ENCODE measurements at regions not wholly inside any gene's neighbourhood (a gene's known extent, or its start where the extent isn't known, plus 50 kb on each side); places are given as distances from the start of the nearest gene placed in this dataset.

DNA sequence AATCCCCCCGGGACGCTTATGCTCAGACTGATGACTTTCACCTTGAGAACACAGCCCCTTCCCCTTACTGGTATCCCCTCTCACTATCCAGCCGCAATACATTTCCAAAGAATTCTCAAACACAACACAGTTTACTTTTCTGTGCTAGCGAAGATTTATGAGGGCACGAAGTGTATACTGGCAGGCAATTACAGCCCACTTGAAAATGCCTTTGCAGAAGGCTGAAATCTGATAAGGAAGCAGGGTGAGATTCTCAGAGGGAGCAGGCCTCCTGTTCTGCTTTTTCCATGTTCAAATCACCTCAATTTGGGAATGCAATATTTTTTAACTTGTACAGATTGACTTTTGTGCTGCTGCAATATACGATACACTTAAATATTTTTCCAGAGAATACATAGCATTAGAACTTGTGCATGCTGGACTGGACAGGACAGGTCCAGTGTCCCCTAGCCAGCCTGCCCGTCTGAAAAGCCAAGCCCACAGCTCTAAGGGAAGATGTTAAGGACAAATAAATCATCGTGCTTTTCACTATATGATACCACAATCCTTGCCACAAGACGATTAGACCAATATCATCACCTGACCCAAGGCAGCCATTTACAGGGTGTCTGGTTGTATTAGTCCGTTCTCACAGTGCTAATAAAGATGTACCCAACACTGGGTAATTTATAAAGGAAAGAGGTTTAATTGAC, 262.1 kb downstream of the EPHA4 start:
- no peaks in the 10 kb centered on the region for H3K79me1 ChIP-seq (ENCODE audit: low read depth, low read length)
- H3K18ac ChIP-seq (ENCODE audit: low read length), result no peak overlapping the region
- H2BK12ac ChIP-seq (ENCODE audit: low read length), result no peak overlapping the region
- H3K4me3 ChIP-seq (ENCODE audit: low read length in 2 of 2), result no peak overlapping the region
- H3K27me3 ChIP-seq (ENCODE audit: control insufficient read depth in 3 of 3, insufficient read depth in 3 of 3, low read depth in 1 of 3, low read length in 3 of 3), result no peaks in the 10 kb centered on the region
- no peak overlapping the region for H3K27ac ChIP-seq (replicated peaks; ENCODE audit: low read length)
- no peaks in the 10 kb centered on the region for H3K9me3 ChIP-seq (replicated peaks in 1 of 2; ENCODE audit: control insufficient read depth in 2 of 2, insufficient read depth in 1 of 2, low read depth in 1 of 2, low read length in 2 of 2)
- no peak overlapping the region for H3K9ac ChIP-seq (ENCODE audit: low read depth, low read length, poor library complexity)
- no peak overlapping the region for H2BK15ac ChIP-seq (ENCODE audit: low read length)
- H3K36me3 ChIP-seq (replicated peaks in 1 of 2; ENCODE audit: control insufficient read depth in 2 of 2, insufficient read depth in 2 of 2, low read length in 2 of 2), result no peaks in the 10 kb centered on the region
- no CpG with 5 or more reads among the region's 10 CpGs for WGBS, 2 donors (ENCODE audit: extremely low coverage in 2 of 2, insufficient read length in 2 of 2, insufficient replicate concordance in 1 of 2)
- no peak overlapping the region for H3K14ac ChIP-seq (ENCODE audit: low read length)
- H2AFZ ChIP-seq (ENCODE audit: low read length), result no peak overlapping the region
- H3K23ac ChIP-seq (ENCODE audit: low read depth, low read length, poor library complexity), result no peak overlapping the region
- DNase-seq (ENCODE audit: low spot score), result no peak
- H3K4me2 ChIP-seq (ENCODE audit: insufficient read depth, low read length, poor library complexity, severe bottlenecking), result no peak overlapping the region
- H2BK5ac ChIP-seq (ENCODE audit: low read length), result no peak overlapping the region
- H4K8ac ChIP-seq (ENCODE audit: low read depth, low read length), result no peak overlapping the region
- no peak overlapping the region for H2AK5ac ChIP-seq (ENCODE audit: low read depth, low read length)
- H3K4ac ChIP-seq (ENCODE audit: low read length), result no peak overlapping the region
- no peak overlapping the region for H2BK120ac ChIP-seq (ENCODE audit: low read depth, low read length)
- H4K91ac ChIP-seq (ENCODE audit: low read depth, low read length, poor library complexity), result no peak overlapping the region
- no peaks in the 10 kb centered on the region for H3K4me1 ChIP-seq (ENCODE audit: control insufficient read depth in 2 of 2, insufficient read depth in 1 of 2, low read depth in 1 of 2, low read length in 2 of 2)

GRCh38 chr2:221310730-221311129, 261.4 kb downstream of the EPHA4 start:
- no peak for DNase-seq (ENCODE audit: low spot score)
- WGBS, 2 donors (ENCODE audit: extremely low coverage in 2 of 2, insufficient read length in 2 of 2, insufficient replicate concordance in 1 of 2), result no CpG with 5 or more reads among the region's 1 CpG
- Histone ChIP-seq H3K4me3 (ENCODE audit: low read length in 2 of 2) (no peak overlapping the region), H2BK5ac (ENCODE audit: low read length) (no peak overlapping the region), H3K36me3 (replicated peaks in 1 of 2; ENCODE audit: control insufficient read depth in 2 of 2, insufficient read depth in 2 of 2, low read length in 2 of 2) (no peaks in the 10 kb centered on the region), H3K4me2 (ENCODE audit: insufficient read depth, low read length, poor library complexity, severe bottlenecking) (no peak overlapping the region), H3K14ac (ENCODE audit: low read length) (no peak overlapping the region), H2BK12ac (ENCODE audit: low read length) (no peak overlapping the region), H2AK5ac (ENCODE audit: low read depth, low read length) (no peak overlapping the region), H3K23ac (ENCODE audit: low read depth, low read length, poor library complexity) (no peak overlapping the region), H3K9ac (ENCODE audit: low read depth, low read length, poor library complexity) (no peak overlapping the region), H3K27ac (replicated peaks; ENCODE audit: low read length) (no peak overlapping the region), H4K8ac (ENCODE audit: low read depth, low read length) (no peak overlapping the region), H3K79me1 (ENCODE audit: low read depth, low read length) (no peaks in the 10 kb centered on the region), H2BK15ac (ENCODE audit: low read length) (no peak overlapping the region), H2BK120ac (ENCODE audit: low read depth, low read length) (no peak overlapping the region), H4K91ac (ENCODE audit: low read depth, low read length, poor library complexity) (no peak overlapping the region), H2AFZ (ENCODE audit: low read length) (no peak overlapping the region), H3K18ac (ENCODE audit: low read length) (no peak overlapping the region), H3K9me3 (replicated peaks in 1 of 2; ENCODE audit: control insufficient read depth in 2 of 2, insufficient read depth in 1 of 2, low read depth in 1 of 2, low read length in 2 of 2) (no peaks in the 10 kb centered on the region), H3K4me1 (ENCODE audit: control insufficient read depth in 2 of 2, insufficient read depth in 1 of 2, low read depth in 1 of 2, low read length in 2 of 2) (no peaks in the 10 kb centered on the region), H3K27me3 (ENCODE audit: control insufficient read depth in 3 of 3, insufficient read depth in 3 of 3, low read depth in 1 of 3, low read length in 3 of 3) (no peaks in the 10 kb centered on the region), H3K4ac (ENCODE audit: low read length) (no peak overlapping the region)

- Histone ChIP-seq H2BK15ac (ENCODE audit: low read length) (no peak overlapping the region), H2BK12ac (ENCODE audit: low read length) (no peak overlapping the region), H2AFZ (ENCODE audit: low read length) (no peak overlapping the region), H3K9me3 (replicated peaks in 1 of 2; ENCODE audit: control insufficient read depth in 2 of 2, insufficient read depth in 1 of 2, low read depth in 1 of 2, low read length in 2 of 2) (no peaks in the 10 kb centered on the region), H2BK5ac (ENCODE audit: low read length) (no peak overlapping the region), H3K4me3 (ENCODE audit: low read length in 2 of 2) (no peak overlapping the region), H2BK120ac (ENCODE audit: low read depth, low read length) (no peak overlapping the region), H3K27me3 (ENCODE audit: control insufficient read depth in 3 of 3, insufficient read depth in 3 of 3, low read depth in 1 of 3, low read length in 3 of 3) (no peaks in the 10 kb centered on the region), H3K4me2 (ENCODE audit: insufficient read depth, low read length, poor library complexity, severe bottlenecking) (no peak overlapping the region), H3K18ac (ENCODE audit: low read length) (no peak overlapping the region), H3K9ac (ENCODE audit: low read depth, low read length, poor library complexity) (no peak overlapping the region), H4K91ac (ENCODE audit: low read depth, low read length, poor library complexity) (no peak overlapping the region), H3K4me1 (ENCODE audit: control insufficient read depth in 2 of 2, insufficient read depth in 1 of 2, low read depth in 1 of 2, low read length in 2 of 2) (no peaks in the 10 kb centered on the region), H3K14ac (ENCODE audit: low read length) (no peak overlapping the region), H3K79me1 (ENCODE audit: low read depth, low read length) (no peaks in the 10 kb centered on the region), H4K8ac (ENCODE audit: low read depth, low read length) (no peak overlapping the region), H3K4ac (ENCODE audit: low read length) (no peak overlapping the region), H3K23ac (ENCODE audit: low read depth, low read length, poor library complexity) (no peak overlapping the region), H3K27ac (replicated peaks; ENCODE audit: low read length) (no peak overlapping the region), H3K36me3 (replicated peaks in 1 of 2; ENCODE audit: control insufficient read depth in 2 of 2, insufficient read depth in 2 of 2, low read length in 2 of 2) (no peaks in the 10 kb centered on the region), H2AK5ac (ENCODE audit: low read depth, low read length) (no peak overlapping the region)
- no peak for DNase-seq (ENCODE audit: low spot score)
Measured at GRCh38 chr2:221312634-221313033, 259.5 kb downstream of the EPHA4 start.

- Histone ChIP-seq H3K4me2 (ENCODE audit: insufficient read depth, low read length, poor library complexity, severe bottlenecking) (no peak overlapping the region), H3K4me1 (ENCODE audit: control insufficient read depth in 2 of 2, insufficient read depth in 1 of 2, low read depth in 1 of 2, low read length in 2 of 2) (no peaks in the 10 kb centered on the region), H3K23ac (ENCODE audit: low read depth, low read length, poor library complexity) (no peak overlapping the region), H4K8ac (ENCODE audit: low read depth, low read length) (no peak overlapping the region), H2BK5ac (ENCODE audit: low read length) (no peak overlapping the region), H3K4me3 (ENCODE audit: low read length in 2 of 2) (no peak overlapping the region), H2AK5ac (ENCODE audit: low read depth, low read length) (no peak overlapping the region), H2AFZ (ENCODE audit: low read length) (no peak overlapping the region), H3K14ac (ENCODE audit: low read length) (no peak overlapping the region), H2BK12ac (ENCODE audit: low read length) (no peak overlapping the region), H3K9ac (ENCODE audit: low read depth, low read length, poor library complexity) (no peak overlapping the region), H2BK120ac (ENCODE audit: low read depth, low read length) (no peak overlapping the region), H4K91ac (ENCODE audit: low read depth, low read length, poor library complexity) (no peak overlapping the region), H3K36me3 (replicated peaks in 1 of 2; ENCODE audit: control insufficient read depth in 2 of 2, insufficient read depth in 2 of 2, low read length in 2 of 2) (no peaks in the 10 kb centered on the region), H3K9me3 (replicated peaks in 1 of 2; ENCODE audit: control insufficient read depth in 2 of 2, insufficient read depth in 1 of 2, low read depth in 1 of 2, low read length in 2 of 2) (no peaks in the 10 kb centered on the region), H3K18ac (ENCODE audit: low read length) (no peak overlapping the region), H3K27ac (replicated peaks; ENCODE audit: low read length) (no peak overlapping the region), H2BK15ac (ENCODE audit: low read length) (no peak overlapping the region), H3K27me3 (ENCODE audit: control insufficient read depth in 3 of 3, insufficient read depth in 3 of 3, low read depth in 1 of 3, low read length in 3 of 3) (no peaks in the 10 kb centered on the region), H3K4ac (ENCODE audit: low read length) (no peak overlapping the region), H3K79me1 (ENCODE audit: low read depth, low read length) (no peaks in the 10 kb centered on the region)
- no CpG with 5 or more reads among the region's 2 CpGs for WGBS, 2 donors (ENCODE audit: extremely low coverage in 2 of 2, insufficient read length in 2 of 2, insufficient replicate concordance in 1 of 2)
- no peak for DNase-seq (ENCODE audit: low spot score)
Measured at GRCh38 chr2:221314786-221315185, 257.3 kb downstream of the EPHA4 start.

Measured in neuronal stem cell (in vitro differentiated cells).